MM.1S (cell line): ENCODE measurements at regions not wholly inside any gene's neighbourhood (a gene's known extent, or its start where the extent isn't known, plus 50 kb on each side); places are given as distances from the start of the nearest gene placed in this dataset.

Experiments
- EZH2phosphoT487 ChIP-seq: fragments of 300-600 bp; sonication (generic); IDR thresholded peaks from 2 replicates; pipeline ENCODE4 v1.6.1; 2018; ENCODE audit warnings: antibody characterized with exemption, low read length
- TF ChIP-seq, protein P1 (sequence below): fragments of 300-600 bp; sonication (generic); IDR thresholded peaks from 2 replicates; pipeline ENCODE4 v1.5.1; 2016; ENCODE audit warnings: antibody characterized with exemption, low read length, mixed read lengths

GRCh38 chr10:126836009-126836408 lies 69.2 kb upstream of the DOCK1 start:
- no peak for TF ChIP-seq EZH2phosphoT487
- TF ChIP-seq, protein P1, sequence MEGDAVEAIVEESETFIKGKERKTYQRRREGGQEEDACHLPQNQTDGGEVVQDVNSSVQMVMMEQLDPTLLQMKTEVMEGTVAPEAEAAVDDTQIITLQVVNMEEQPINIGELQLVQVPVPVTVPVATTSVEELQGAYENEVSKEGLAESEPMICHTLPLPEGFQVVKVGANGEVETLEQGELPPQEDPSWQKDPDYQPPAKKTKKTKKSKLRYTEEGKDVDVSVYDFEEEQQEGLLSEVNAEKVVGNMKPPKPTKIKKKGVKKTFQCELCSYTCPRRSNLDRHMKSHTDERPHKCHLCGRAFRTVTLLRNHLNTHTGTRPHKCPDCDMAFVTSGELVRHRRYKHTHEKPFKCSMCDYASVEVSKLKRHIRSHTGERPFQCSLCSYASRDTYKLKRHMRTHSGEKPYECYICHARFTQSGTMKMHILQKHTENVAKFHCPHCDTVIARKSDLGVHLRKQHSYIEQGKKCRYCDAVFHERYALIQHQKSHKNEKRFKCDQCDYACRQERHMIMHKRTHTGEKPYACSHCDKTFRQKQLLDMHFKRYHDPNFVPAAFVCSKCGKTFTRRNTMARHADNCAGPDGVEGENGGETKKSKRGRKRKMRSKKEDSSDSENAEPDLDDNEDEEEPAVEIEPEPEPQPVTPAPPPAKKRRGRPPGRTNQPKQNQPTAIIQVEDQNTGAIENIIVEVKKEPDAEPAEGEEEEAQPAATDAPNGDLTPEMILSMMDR: no peak
